ENCODE measurements at regions not wholly inside any gene's neighbourhood (a gene's known extent, or its start where the extent isn't known, plus 50 kb on each side); places are given as distances from the start of the nearest gene placed in this dataset.

GRCh38 chr13:107111248-107111647, 543.3 kb upstream of the ARGLU1 start:
- no peaks in the 10 kb centered on the region for H3K27me3 ChIP-seq
- no peak for TF ChIP-seq POLR2A (IDR thresholded peaks at IDR 0.05)
- no peaks in the 10 kb centered on the region for H3K4me1 ChIP-seq
- peaks cover 12% of the 10 kb centered on the region for H3K9me3 ChIP-seq
- no peak overlapping the region for H3K27ac ChIP-seq
- H3K4me3 ChIP-seq: no peak overlapping the region
- 100% methylated on average over 1 of the region's 1 CpG for WGBS
- no peaks in the 10 kb centered on the region for H3K36me3 ChIP-seq
- DNase-seq (ENCODE audit: low spot score in 2 of 2): no peak

DNA sequence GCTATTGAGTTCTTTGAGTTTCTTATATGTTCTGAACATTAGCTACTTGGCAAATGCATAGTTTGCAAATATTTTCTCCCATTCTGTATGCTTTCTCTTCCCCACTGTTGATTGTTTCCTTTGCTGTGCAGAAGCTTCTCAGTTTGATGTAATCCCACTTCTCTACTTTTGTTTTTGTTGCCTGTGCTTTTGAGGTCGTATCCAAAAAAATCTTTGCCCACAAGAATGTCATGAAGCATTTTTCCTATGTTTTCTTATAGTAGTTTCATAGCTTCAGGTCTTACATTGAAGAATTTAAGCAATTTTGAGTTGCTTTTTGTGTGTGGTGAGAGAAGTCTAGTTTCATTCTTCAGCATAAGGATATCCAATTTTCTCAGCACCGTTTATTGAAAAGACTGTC, 536.7 kb upstream of the ARGLU1 start:
- TF ChIP-seq POLR2A (IDR thresholded peaks at IDR 0.05) (no peak), EP300 (IDR thresholded peaks at IDR 0.05) (no peak), POLR2AphosphoS5 (IDR thresholded peaks at IDR 0.05) (no peak)
- TF ChIP-seq, protein P1, sequence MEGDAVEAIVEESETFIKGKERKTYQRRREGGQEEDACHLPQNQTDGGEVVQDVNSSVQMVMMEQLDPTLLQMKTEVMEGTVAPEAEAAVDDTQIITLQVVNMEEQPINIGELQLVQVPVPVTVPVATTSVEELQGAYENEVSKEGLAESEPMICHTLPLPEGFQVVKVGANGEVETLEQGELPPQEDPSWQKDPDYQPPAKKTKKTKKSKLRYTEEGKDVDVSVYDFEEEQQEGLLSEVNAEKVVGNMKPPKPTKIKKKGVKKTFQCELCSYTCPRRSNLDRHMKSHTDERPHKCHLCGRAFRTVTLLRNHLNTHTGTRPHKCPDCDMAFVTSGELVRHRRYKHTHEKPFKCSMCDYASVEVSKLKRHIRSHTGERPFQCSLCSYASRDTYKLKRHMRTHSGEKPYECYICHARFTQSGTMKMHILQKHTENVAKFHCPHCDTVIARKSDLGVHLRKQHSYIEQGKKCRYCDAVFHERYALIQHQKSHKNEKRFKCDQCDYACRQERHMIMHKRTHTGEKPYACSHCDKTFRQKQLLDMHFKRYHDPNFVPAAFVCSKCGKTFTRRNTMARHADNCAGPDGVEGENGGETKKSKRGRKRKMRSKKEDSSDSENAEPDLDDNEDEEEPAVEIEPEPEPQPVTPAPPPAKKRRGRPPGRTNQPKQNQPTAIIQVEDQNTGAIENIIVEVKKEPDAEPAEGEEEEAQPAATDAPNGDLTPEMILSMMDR (IDR thresholded peaks at IDR 0.05): no peak
- H3K27me3 ChIP-seq: no peaks in the 10 kb centered on the region
- H3K27ac ChIP-seq: no peak overlapping the region
- H3K4me3 ChIP-seq: no peak overlapping the region
- DNase-seq (ENCODE audit: low spot score in 2 of 2): no peak
- H3K9me3 ChIP-seq: peaks cover 6% of the 10 kb centered on the region
- H3K36me3 ChIP-seq: no peaks in the 10 kb centered on the region
- 44% methylated on average over 2 of the region's 2 CpGs for WGBS
- no peaks in the 10 kb centered on the region for H3K4me1 ChIP-seq

- WGBS: 68% methylated on average over 1 of the region's 1 CpG
- no peaks in the 10 kb centered on the region for H3K4me1 ChIP-seq
- DNase-seq (ENCODE audit: low spot score in 2 of 2): no peak
- H3K4me3 ChIP-seq: no peak overlapping the region
- H3K9me3 ChIP-seq: no peaks in the 10 kb centered on the region
- H3K36me3 ChIP-seq: no peaks in the 10 kb centered on the region
- no peaks in the 10 kb centered on the region for H3K27me3 ChIP-seq
- no peak for TF ChIP-seq EP300 (IDR thresholded peaks at IDR 0.05)
- TF ChIP-seq POLR2AphosphoS5 (IDR thresholded peaks at IDR 0.05): no peak
- TF ChIP-seq, protein P1 (IDR thresholded peaks at IDR 0.05): no peak
- no peak for TF ChIP-seq POLR2A (IDR thresholded peaks at IDR 0.05)
- no peak overlapping the region for H3K27ac ChIP-seq
Measured at GRCh38 chr13:107102676-107103075, 534.7 kb upstream of the ARGLU1 start.

DNA sequence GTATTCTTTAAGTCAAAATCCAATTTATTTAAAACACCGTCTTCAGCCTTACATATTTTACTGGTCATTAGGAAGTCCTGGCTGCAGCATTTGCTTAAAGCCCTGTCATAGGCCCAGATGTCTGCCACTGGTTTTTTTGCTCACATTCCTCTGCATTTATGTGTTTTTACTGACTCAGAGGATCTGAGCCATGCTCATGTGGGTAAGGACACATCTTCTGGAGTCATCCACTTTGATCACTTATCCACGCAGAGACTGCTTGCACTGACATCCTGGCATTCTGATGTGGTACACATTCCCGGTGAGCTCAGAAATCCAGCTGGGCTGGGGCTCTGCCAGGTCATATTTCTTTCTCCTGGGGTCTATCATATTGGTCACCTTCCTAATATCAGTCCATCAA, 531.7 kb upstream of the ARGLU1 start:
- H3K27me3 ChIP-seq: no peaks in the 10 kb centered on the region
- no peaks in the 10 kb centered on the region for H3K9me3 ChIP-seq
- no peak overlapping the region for H3K4me3 ChIP-seq
- DNase-seq (ENCODE audit: low spot score in 2 of 2): no peak
- TF ChIP-seq POLR2A (IDR thresholded peaks at IDR 0.05) (no peak), EP300 (IDR thresholded peaks at IDR 0.05) (no peak)
- TF ChIP-seq, protein P1 (IDR thresholded peaks at IDR 0.05): no peak
- no peaks in the 10 kb centered on the region for H3K4me1 ChIP-seq
- H3K36me3 ChIP-seq: no peaks in the 10 kb centered on the region
- 78% methylated on average over 3 of the region's 3 CpGs for WGBS
- H3K27ac ChIP-seq: no peak overlapping the region

GRCh38 chr13:107097916-107098315, 530.0 kb upstream of the ARGLU1 start:
- no peak overlapping the region for H3K27ac ChIP-seq
- H3K9me3 ChIP-seq: no peaks in the 10 kb centered on the region
- no peaks in the 10 kb centered on the region for H3K27me3 ChIP-seq
- DNase-seq (ENCODE audit: low spot score in 2 of 2): no peak
- no peaks in the 10 kb centered on the region for H3K4me1 ChIP-seq
- no peak overlapping the region for H3K4me3 ChIP-seq
- no peak for TF ChIP-seq EP300 (IDR thresholded peaks at IDR 0.05)
- TF ChIP-seq POLR2AphosphoS5 (IDR thresholded peaks at IDR 0.05): no peak
- TF ChIP-seq, protein P1 (IDR thresholded peaks at IDR 0.05): no peak
- no peak for TF ChIP-seq POLR2A (IDR thresholded peaks at IDR 0.05)
- WGBS: 93% methylated on average over 7 of the region's 7 CpGs
- no peaks in the 10 kb centered on the region for H3K36me3 ChIP-seq

DNA sequence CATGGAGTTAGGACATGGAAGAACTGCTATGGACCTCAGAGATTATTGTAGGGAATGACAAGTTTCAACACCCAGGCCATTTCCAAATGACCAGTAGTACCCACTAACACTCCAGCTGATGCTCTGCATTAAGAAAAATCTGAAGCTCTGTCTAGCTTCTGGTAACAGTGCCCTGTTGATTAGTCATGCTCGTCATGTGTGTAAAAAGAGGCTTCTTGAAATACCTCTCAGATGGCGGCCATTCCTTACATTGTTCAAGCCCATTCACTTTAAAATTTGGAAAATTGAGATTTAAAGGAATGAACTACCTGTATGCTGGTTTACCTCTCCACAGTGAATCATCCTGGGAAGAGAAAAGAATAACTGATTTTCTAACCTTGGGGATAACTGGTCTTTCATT, 527.9 kb upstream of the ARGLU1 start:
- Histone ChIP-seq H3K4me3 (no peak overlapping the region), H3K36me3 (no peaks in the 10 kb centered on the region), H3K27ac (no peak overlapping the region), H3K27me3 (no peaks in the 10 kb centered on the region), H3K9me3 (no peaks in the 10 kb centered on the region), H3K4me1 (no peaks in the 10 kb centered on the region)
- no peak for DNase-seq (ENCODE audit: low spot score in 2 of 2)
- TF ChIP-seq, protein P1 (IDR thresholded peaks at IDR 0.05): no peak
- TF ChIP-seq POLR2AphosphoS5 (IDR thresholded peaks at IDR 0.05) (no peak), EP300 (IDR thresholded peaks at IDR 0.05) (no peak), POLR2A (IDR thresholded peaks at IDR 0.05) (no peak)
- 91% methylated on average over 2 of the region's 2 CpGs for WGBS
